GM21526 (cell line): ENCODE measurements at regions not wholly inside any gene's neighbourhood (a gene's known extent, or its start where the extent isn't known, plus 50 kb on each side); places are given as distances from the start of the nearest gene placed in this dataset.

Source experiments
- ATAC-seq: cut with Tn5 transposase; IDR thresholded peaks from one replicate; pipeline ENCODE4 v1.9.1; 2021; ENCODE audit warnings: moderate library complexity; ENCODE audit not compliant: unreplicated experiment, low FRiP score

GRCh38 chr9:2345013-2345412 lies 276.6 kb upstream of the VLDLR start:
- ATAC-seq, result no peak

- ATAC-seq, result no peak
These were observed 275.2 kb upstream of the VLDLR start for GRCh38 chr9:2346277-2346913.

DNA sequence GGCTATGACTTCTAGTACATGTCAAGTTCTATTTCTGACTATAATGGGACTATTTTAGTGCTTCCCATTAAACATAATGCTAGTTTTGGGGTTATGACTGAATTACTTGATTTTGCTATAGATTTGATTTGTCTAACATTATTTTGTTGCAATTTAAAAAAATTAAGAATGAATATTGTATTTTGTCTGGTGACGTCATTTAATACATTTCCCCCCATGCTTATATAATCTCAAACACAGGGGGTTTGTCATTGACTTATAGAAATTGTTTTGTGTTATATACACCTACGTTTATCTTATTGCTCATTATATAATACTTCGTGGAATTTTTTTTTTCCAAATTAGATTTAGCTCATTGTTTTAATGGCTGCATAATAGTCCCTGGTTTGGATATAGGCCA lies 270.3 kb upstream of the VLDLR start:
- no peak for ATAC-seq

DNA sequence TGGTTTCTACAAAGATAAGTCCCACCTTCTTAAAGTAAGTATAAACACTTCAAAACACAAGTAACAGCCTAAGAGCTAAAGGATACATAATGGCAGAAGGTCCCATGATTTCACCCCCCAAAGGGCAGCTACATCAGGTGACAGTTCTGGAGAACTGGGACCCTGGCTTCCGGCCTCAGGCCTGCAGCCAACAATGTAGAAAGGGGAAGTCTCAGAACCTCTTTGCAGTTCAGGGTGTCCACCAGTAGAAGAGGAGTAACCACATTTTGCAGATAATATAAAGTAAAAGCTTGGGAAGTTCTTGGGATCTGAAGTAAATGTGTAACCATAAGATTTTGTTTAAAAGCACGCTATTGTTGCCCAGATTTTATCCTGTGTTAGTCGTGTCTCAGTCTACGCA lies 267.4 kb upstream of the VLDLR start:
- ATAC-seq, result no peak

DNA sequence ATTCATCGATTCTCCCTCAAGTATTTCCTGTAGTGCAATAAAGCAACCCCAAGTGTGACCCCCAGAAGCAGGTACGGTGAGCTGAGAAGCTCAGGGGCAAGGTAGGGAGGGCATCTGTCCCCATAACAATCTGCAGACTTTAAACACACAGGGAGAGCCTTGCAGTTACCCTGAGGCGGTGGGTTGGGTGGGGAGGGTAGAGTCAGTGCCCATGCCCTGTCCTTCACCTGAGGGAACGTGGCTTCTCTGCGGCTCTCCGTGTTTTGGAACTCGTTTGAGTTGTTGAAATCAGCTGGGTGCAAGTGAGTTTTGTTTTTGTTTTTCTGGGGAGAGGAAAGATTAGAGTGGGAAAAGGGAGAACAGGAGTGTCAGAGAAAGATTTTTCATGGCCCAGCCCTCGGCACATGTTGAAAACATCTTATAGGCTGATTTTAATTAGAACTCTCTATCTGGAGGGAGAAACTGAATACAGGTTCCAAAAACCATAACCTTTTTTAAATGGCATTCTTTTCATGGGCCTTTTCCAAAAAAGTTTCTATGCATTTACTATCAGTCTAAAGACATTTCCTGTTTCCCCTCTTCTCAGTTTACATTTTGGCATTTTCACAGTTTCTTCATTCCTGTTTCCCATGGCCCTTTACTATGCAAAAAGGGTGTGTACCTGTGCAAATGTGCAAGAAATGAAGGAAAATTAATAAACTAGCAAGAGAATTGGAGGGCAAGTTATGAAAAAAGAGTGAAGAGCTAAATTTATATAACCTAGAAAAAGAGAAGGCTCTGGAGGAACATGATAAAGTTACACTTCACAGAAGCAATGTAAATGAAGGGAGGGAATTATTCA lies 266.5 kb upstream of the VLDLR start:
- no peak for ATAC-seq

DNA sequence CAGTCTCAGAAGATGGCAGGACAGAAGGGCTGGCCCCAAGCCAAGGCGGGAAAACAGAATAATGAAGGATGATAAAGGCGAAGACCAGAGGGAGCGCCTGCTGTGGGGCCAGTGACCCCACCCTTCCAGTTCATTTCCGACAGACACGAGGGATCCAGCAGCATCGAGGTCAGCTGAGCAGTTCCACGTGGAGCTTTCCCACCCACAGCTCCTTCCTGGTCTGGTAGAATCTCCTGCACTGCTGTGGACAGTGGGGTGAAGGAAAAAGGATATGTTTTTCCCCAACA lies 265.9 kb upstream of the VLDLR start:
- ATAC-seq, result no peak

DNA sequence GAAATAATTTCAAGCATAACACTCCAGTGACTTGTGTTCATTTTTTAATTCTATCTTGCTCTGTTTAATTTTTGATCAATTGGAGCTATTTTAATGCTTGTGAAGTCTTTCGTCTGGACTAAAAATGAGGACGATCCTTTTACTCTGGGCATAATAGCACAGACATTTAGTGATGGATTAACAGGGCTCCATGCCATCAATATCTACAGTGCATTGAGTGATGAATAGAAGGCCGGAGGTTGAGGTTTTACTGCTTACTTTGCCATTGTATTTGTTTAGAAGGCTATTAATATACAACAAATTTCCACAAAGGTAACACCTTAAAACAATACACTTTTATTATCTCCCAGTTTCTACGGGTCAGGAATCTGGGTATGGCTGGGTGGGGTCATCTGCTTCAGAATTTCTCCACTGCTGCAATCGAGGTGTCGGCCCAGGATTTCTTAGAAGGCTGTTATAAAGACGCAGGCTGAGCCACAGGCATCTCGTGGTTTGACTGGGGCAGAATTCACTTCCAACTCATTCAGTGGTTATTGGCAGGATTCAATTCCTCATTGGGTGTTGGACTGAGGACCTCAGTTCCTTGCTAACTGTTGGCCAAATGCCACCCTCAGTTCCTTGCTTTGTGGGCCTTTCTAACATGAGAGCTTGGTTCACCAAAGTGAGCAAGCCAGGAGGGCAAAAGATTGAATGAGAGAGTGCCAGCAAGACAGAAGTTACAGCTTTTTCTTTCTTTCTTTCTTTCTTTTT lies 265.4 kb upstream of the VLDLR start:
- ATAC-seq, result no peak

- ATAC-seq, result no peak
These were observed 261.6 kb upstream of the VLDLR start for GRCh38 chr9:2359891-2360471.

DNA sequence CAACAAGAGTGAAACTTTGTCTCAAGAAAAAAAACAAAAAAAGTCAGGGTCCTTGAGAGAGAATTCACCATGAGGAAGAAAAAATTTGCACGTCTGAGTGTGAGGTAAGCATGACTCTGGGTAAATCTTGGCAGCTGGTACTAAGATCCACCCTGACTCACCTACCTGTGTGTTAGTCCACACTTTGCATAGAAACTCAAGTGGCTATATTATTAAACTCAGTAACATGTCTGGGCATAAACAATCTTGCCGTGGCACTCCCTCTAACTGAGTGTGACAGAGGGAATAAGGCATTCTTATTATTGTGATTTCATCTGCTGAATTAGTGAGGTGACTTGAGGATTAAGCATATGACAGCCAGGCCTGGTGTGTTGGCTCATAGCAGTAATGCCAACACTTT lies 259.4 kb upstream of the VLDLR start:
- no peak for ATAC-seq

DNA sequence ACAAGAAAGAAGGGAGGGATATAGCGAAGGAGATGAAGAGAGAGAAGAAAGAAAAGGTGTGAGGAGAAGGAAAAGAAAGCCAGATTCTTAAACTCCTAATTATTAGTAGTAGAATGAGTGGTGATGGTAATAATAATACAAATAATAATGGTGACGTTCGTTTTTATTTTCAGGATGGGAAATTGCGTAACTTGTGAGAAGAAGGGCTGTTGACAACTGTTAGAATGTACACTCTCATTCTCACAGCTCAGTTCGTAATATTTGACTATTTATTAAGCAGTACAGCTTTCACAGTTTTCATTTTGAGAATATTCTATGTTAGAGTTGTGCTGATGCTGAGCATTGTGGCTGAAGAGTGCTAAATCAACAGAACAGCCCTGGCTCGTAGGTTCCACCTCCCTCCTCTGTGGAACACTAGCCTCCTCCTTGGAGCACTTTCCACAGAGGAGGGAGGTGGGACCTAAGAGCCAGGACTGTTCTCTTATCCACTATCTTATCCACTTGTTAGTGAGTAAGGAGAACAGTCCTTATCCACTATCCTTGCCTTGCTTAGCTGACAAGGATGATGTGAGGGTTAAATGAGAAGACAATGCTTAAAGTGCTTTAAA lies 258.3 kb upstream of the VLDLR start:
- ATAC-seq, result no peak

DNA sequence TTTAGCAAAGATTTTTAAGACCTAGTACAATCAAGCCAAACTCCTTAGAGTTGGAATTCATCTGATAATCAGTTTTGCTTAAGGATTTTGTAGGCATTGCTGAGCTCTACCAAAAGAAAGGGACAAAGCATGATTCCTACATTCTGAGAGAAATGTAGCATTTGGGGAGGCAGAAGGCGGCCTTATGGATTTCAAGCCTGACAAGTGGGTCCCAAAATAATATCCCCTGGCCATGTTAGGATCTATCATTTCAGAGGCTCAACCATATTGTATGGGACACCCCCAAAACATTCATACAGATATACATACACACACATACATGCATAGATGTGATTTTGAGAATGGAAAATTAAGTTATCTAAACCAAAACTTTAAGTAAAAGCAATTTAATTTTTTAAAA lies 257.8 kb upstream of the VLDLR start:
- ATAC-seq, result no peak

GRCh38 chr9:2367970-2368369 lies 253.6 kb upstream of the VLDLR start:
- no peak for ATAC-seq

DNA sequence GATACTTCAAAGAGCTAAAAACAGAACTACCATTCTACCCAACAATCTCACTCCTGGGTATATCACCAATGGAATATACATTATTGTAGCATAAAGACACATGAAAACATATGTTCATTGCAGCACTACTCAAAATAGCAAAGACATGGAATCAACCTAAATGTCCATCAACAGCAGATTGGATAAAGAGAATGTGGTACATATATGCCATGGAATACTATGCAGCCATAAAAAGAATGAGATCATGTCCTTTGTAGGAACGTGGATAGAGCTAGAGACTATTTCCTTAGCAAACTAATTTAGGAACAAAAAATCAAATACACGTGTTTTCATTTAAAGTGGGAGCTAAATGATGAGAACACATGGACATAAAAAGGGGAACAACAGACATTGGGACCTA lies 247.9 kb upstream of the VLDLR start:
- no peak for ATAC-seq

- no peak for ATAC-seq
These were observed 246.5 kb upstream of the VLDLR start for GRCh38 chr9:2375114-2375513.

- ATAC-seq, result no peak
These were observed 244.5 kb upstream of the VLDLR start for GRCh38 chr9:2377117-2377516.

GRCh38 chr9:2377834-2378233 lies 243.8 kb upstream of the VLDLR start:
- no peak for ATAC-seq

DNA sequence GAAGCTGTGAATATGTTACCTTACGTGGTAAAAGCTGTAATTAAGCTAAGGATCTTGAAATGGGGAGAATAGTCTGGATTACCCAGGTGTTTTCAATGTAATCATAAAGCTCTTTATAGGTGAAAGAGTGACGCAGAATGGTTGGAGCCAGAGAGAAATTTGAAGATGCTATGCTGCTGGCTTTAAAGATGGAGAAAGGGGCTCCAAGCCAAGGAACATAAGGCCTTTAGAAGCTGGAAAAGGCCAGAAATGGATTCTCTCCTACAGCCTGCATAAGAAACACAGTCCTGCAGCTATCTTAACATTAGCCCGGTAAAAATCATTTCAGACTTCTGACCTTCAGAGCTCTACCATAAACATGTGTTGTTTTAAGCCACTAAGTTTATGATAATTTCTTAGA lies 243.3 kb upstream of the VLDLR start:
- ATAC-seq, result no peak

DNA sequence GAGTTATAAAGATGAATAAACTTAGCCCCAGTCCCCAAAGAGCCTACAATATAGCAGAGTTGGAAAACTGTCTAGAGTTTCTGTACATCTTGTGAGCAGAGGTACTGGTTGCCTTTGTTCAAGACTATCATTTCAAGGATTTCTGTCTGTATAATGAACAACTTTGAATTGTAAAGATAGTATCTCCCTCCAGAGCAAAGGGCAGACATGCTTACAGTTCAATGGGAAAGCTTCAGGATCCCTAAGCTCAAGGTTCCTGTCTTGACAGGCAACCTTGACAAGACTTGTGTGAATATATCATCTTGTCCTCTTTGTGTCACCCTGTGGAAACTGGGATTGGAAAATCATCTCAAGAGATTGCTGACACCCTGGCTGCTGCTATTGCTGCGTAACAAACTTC lies 242.8 kb upstream of the VLDLR start:
- ATAC-seq, result no peak

DNA sequence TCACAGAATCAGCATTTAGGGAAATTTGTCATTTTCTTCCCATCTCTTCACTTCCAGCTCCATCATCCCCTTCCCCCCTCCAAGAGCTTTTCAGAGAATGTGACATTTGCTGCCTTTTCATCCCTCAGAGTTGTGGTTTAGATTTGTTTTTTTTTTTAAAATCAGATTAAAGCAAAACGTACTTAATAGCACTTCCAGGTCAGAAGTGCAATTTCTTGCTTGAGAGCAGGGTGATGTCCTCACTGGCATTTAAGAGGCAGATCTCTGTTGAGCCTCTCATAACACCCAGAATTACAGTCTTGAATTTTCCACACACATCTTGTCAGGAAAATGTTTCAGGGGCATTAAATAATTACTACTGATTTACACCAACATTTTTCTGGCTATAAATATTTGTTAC lies 236.8 kb upstream of the VLDLR start:
- ATAC-seq, result no peak

GRCh38 chr9:2385746-2386145 lies 235.8 kb upstream of the VLDLR start:
- no peak for ATAC-seq

DNA sequence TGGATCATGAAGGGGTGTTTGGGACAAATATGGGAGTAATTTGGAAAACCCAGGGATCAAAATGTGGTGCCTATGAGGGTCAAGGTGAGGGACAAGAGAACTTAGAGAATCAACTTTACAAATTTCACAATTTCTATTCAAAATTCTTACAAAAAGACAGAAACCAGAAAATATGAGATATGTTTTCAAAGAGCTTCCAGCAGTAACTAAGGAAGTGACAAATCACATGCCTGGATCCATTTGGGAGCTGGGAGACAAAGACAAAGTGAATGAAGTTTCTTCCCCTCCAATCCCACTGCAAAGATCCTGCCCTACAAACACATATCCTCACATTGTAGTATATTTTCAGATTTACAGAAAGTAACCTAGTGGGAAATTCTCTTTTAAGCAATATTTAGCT lies 235.0 kb upstream of the VLDLR start:
- no peak for ATAC-seq
